B cell (primary cell): ENCODE measurements at regions not wholly inside any gene's neighbourhood (a gene's known extent, or its start where the extent isn't known, plus 50 kb on each side); places are given as distances from the start of the nearest gene placed in this dataset.
"Not testable (repeated sequence)": the region's sequence is repeated elsewhere in the genome, so short reads cannot be mapped to it uniquely, and the experiment has no call there.

Experiments
- ATAC-seq: fragments of 200-7000 bp; cut with Tn5 transposase; one replicate; pipeline ENCODE4 v1.10.0; 2021; ENCODE audit warnings: low read depth, mild to moderate bottlenecking, moderate number of reproducible peaks, moderate library complexity
- CTCF ChIA-PET: fragments of 350-600 bp; sonication (Branson Sonifier 250); formaldehyde crosslinking; loops from one replicate; lab custom pipeline; 2021; ENCODE audit warnings: antibody characterized with exemption, inconsistent platforms; lab: Charles Lee
- POLR2A ChIA-PET: fragments of 350-600 bp; sonication (Branson Sonifier 250); formaldehyde crosslinking; loops from one replicate; lab custom pipeline; 2021; ENCODE audit warnings: antibody characterized with exemption; lab: Charles Lee
- DNase-seq: peaks from one replicate; pipeline ENCODE4 v3.0.0; 2013
- H2AFZ ChIP-seq: 2 replicates; pipeline ENCODE4 v1.6.1; 2012; ENCODE audit warnings: mild to moderate bottlenecking, low read depth, low read length; ENCODE audit not compliant: insufficient read depth, poor library complexity, severe bottlenecking
- H3K27ac ChIP-seq, 2 donors: 1 replicate in 1 of 2; 2 replicates in 1 of 2; pipeline ENCODE4 v1.5.1; 2012 to 2013; ENCODE audit warnings: low read length in 2 of 2, mild to moderate bottlenecking in 2 of 2, moderate library complexity in 1 of 2
- H3K27me3 ChIP-seq, 4 experiments: fragments of 200-600 bp in 1 of 4; sonication (generic) in 1 of 4; replicated peaks in 1 of 4; 1 replicate in 2 of 4; 2 replicates in 2 of 4; pipeline versions ENCODE4 v1.6.1 to v1.7.0; 2013 to 2016; ENCODE audit warnings: low read length in 3 of 4, mild to moderate bottlenecking in 2 of 4, mixed read lengths in 1 of 4, moderate library complexity in 1 of 4; ENCODE audit not compliant: insufficient read depth in 4 of 4, control insufficient read depth in 3 of 4; ENCODE audit errors: control extremely low read depth in 1 of 4
- H3K36me3 ChIP-seq, 2 experiments: replicated peaks in 1 of 2; 1 replicate in 1 of 2; 2 replicates in 1 of 2; pipeline versions ENCODE4 v1.6.1 to v1.7.1; 2013; ENCODE audit warnings: low read length in 1 of 2; ENCODE audit not compliant: insufficient read depth in 2 of 2, control insufficient read depth in 1 of 2; ENCODE audit errors: control extremely low read depth in 1 of 2, extremely low read depth in 1 of 2
- H3K4me1 ChIP-seq, 2 donors: fragments of 200-600 bp in 1 of 2; sonication (generic) in 1 of 2; 1 replicate in 1 of 2; 2 replicates in 1 of 2; pipeline versions ENCODE4 v1.5.1 to v1.6.1; 2013 to 2017; ENCODE audit warnings: low read length in 2 of 2; ENCODE audit not compliant: control insufficient read depth in 2 of 2, insufficient read depth in 2 of 2
- H3K4me2 ChIP-seq: replicated peaks from 2 replicates; pipeline ENCODE3; 2012; ENCODE audit warnings: mild to moderate bottlenecking, low read depth, low read length; ENCODE audit not compliant: poor library complexity, severe bottlenecking
- H3K4me3 ChIP-seq, 5 experiments: fragments of 200-600 bp in 1 of 5; sonication (generic) in 1 of 5; 1 replicate in 3 of 5; 2 replicates in 2 of 5; pipeline versions ENCODE4 v1.5.1 to v1.7.0; 2011 to 2016; ENCODE audit warnings: low read length in 4 of 5, mild to moderate bottlenecking in 4 of 5, low read depth in 2 of 5, control low read depth in 1 of 5, moderate library complexity in 1 of 5; ENCODE audit not compliant: insufficient read depth in 1 of 5; ENCODE audit errors: control extremely low read depth in 1 of 5, extremely low read depth in 1 of 5
- H3K79me2 ChIP-seq: fragments of 200-600 bp; sonication (generic); one replicate; pipeline ENCODE4 v1.6.0; 2016; ENCODE audit warnings: low read length; ENCODE audit not compliant: control insufficient read depth, insufficient read depth
- H3K9ac ChIP-seq: fragments of 200-600 bp; sonication (generic); 2 replicates; pipeline ENCODE4 v1.6.1; 2017; ENCODE audit warnings: mild to moderate bottlenecking, low read length, moderate library complexity
- H3K9me3 ChIP-seq, 3 donors: one replicate each; pipeline versions ENCODE4 v1.6.1 to v1.7.1; 2013; ENCODE audit warnings: low read length in 2 of 3; ENCODE audit not compliant: control insufficient read depth in 2 of 3, insufficient read depth in 1 of 3; ENCODE audit errors: control extremely low read depth in 1 of 3
- H4K20me1 ChIP-seq: 2 replicates; pipeline ENCODE4 v1.6.0; 2012; ENCODE audit warnings: mild to moderate bottlenecking, low read length; ENCODE audit not compliant: insufficient read depth, control insufficient read depth, poor library complexity, severe bottlenecking
- H3K27ac Mint-ChIP-seq: one replicate; pipeline ENCODE4 v1.8.0; 2021; ENCODE audit warnings: mixed read lengths
- H3K27me3 Mint-ChIP-seq: one replicate; pipeline ENCODE4 v1.8.0; 2021; ENCODE audit warnings: mixed read lengths
- H3K4me1 Mint-ChIP-seq: one replicate; pipeline ENCODE4 v1.8.0; 2021; ENCODE audit warnings: mixed read lengths
- H3K4me3 Mint-ChIP-seq: one replicate; pipeline ENCODE4 v1.8.0; 2021; ENCODE audit warnings: mixed read lengths
- H3K9me3 Mint-ChIP-seq: one replicate; pipeline ENCODE4 v1.8.0; 2022; ENCODE audit warnings: mixed read lengths; ENCODE audit not compliant: insufficient read depth
- WGBS: methylation state at CpG from one replicate; pipeline ENCODE4 v1.1.5; 2013; ENCODE audit warnings: missing lambda C conversion rate; ENCODE audit not compliant: insufficient coverage; 5-methylcytosine and 5-hydroxymethylcytosine counted together
- intact Hi-C: fragments of 100-400 bp; cut with micrococcal nuclease; formaldehyde crosslinking; loops from one replicate; pipeline ENCODE4 v1.10.0; 2022

DNA sequence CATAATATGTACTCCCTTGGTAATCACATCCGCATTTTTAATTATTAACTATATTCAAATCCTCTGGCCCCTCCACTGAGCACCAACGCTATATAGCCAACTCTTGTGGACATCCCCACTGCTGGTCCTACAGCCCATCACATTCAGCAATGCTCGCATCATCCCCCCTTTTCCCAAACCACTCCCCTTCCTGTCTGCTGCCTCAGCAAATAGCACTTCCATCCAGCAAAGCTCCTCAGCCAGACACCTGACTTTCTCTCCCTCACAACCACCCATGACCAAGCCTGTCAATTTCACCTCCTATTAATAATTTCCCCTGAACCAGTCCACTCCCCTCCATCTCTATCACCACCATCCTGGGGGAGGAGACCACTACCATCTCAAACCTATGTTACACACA lies 65.5 kb upstream of the KIF2A start:
- H2AFZ ChIP-seq, H3K36me3 ChIP-seq, H3K4me3 Mint-ChIP-seq, H3K9ac ChIP-seq, ATAC-seq, intact Hi-C loops, H3K27me3 Mint-ChIP-seq, H3K27ac ChIP-seq, H3K4me2 ChIP-seq, H3K27ac Mint-ChIP-seq, H3K9me3 ChIP-seq, DNase-seq, H3K4me1 Mint-ChIP-seq, H3K4me3 ChIP-seq, H4K20me1 ChIP-seq, H3K9me3 Mint-ChIP-seq, POLR2A ChIA-PET, CTCF ChIA-PET, H3K4me1 ChIP-seq, H3K27me3 ChIP-seq, H3K79me2 ChIP-seq: not testable (repeated sequence)
- WGBS: 95% methylated on average over 2 of the region's 3 CpGs

GRCh38 chr5:62242000-62242399 lies 64.0 kb upstream of the KIF2A start:
- CTCF ChIA-PET, intact Hi-C loops, H3K27me3 ChIP-seq: not testable (repeated sequence)

DNA sequence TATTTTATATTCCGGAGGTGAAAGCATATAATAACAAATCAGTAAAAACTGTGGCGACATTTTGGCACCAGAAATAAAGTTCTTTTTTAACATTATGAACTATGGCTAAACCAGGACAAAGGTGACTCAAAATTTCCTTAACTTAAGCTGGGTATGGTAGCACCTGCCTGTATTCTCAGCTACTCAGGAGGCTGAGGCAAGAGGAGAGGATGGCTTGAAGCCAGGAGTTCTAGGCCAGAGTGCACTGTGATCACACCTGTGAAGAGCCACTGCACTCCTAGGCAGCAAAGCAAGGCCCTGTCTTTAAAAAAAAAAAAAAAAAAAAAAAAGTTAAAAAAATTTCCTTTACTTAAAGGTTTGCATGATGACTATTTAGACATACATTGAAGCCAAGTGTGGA lies 63.0 kb upstream of the KIF2A start:
- no CpG with 5 or more reads among the region's 2 CpGs for WGBS
- H2AFZ ChIP-seq, H3K79me2 ChIP-seq, H3K27me3 Mint-ChIP-seq, H3K9ac ChIP-seq, H3K27ac Mint-ChIP-seq, POLR2A ChIA-PET, H3K4me2 ChIP-seq, H3K4me3 ChIP-seq, H3K4me3 Mint-ChIP-seq, H3K4me1 Mint-ChIP-seq, H3K36me3 ChIP-seq, H3K27me3 ChIP-seq, H3K9me3 Mint-ChIP-seq, intact Hi-C loops, H3K9me3 ChIP-seq, H3K27ac ChIP-seq, CTCF ChIA-PET, H4K20me1 ChIP-seq, DNase-seq, ATAC-seq, H3K4me1 ChIP-seq: not testable (repeated sequence)

More at GRCh38 chr5:62242000-62242399, 64.0 kb upstream of the KIF2A start:
- H3K27me3 Mint-ChIP-seq, H3K4me3 Mint-ChIP-seq, H3K9me3 ChIP-seq, H3K4me3 ChIP-seq, H2AFZ ChIP-seq, H3K27ac ChIP-seq, H3K27ac Mint-ChIP-seq, H3K36me3 ChIP-seq, POLR2A ChIA-PET, H3K4me2 ChIP-seq, H3K4me1 ChIP-seq, H3K9me3 Mint-ChIP-seq, H4K20me1 ChIP-seq, ATAC-seq, H3K4me1 Mint-ChIP-seq, DNase-seq, H3K79me2 ChIP-seq, H3K9ac ChIP-seq: not testable (repeated sequence)
- WGBS: 86% methylated on average over 1 of the region's 5 CpGs

DNA sequence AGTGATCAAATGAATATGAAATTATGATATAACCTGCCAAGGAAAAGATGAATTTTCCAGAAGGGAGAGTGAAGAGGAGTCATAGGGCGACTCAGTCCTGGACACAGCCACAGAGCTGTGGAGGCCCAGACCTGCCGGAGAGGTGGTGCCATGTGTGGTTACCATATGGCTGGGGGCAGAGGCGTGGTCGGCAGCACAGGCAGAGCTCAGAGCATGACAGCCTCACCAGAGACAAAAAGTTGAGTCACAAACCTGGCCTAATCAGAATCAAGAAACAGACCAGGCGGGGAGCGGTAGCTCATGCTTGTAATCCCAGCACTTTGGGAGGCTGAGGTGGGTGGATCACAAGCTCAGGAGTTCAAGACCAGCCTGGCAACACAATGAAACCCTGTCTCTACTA lies 57.8 kb upstream of the KIF2A start:
- CTCF ChIA-PET, H3K79me2 ChIP-seq, H3K4me3 Mint-ChIP-seq, H3K27me3 Mint-ChIP-seq, H3K4me3 ChIP-seq, H3K27me3 ChIP-seq, H2AFZ ChIP-seq, H3K9ac ChIP-seq, H3K36me3 ChIP-seq, H3K27ac Mint-ChIP-seq, H3K9me3 ChIP-seq, H3K4me1 ChIP-seq, H3K4me2 ChIP-seq, DNase-seq, H3K4me1 Mint-ChIP-seq, POLR2A ChIA-PET, H3K9me3 Mint-ChIP-seq, ATAC-seq, intact Hi-C loops, H4K20me1 ChIP-seq, H3K27ac ChIP-seq: not testable (repeated sequence)
- 98% methylated on average over 5 of the region's 6 CpGs for WGBS
